A673 (cell line): ENCODE measurements at regions not wholly inside any gene's neighbourhood (a gene's known extent, or its start where the extent isn't known, plus 50 kb on each side); places are given as distances from the start of the nearest gene placed in this dataset.

Experiments
- BruUV-seq: library from RNA; stranded (reverse); fragments of 400-500 nt; replicated peaks from 2 replicates; lab custom pipeline; 2021; lab: Mats Ljungman, UMichigan
- CTCF ChIA-PET: fragments of 300-600 bp; sonication (Branson Sonifier 250); formaldehyde crosslinking; loops from one replicate; lab custom pipeline; 2022; ENCODE audit warnings: antibody characterized with exemption; lab: Charles Lee
- POLR2A ChIA-PET: fragments of 300-600 bp; sonication (Branson Sonifier 250); formaldehyde crosslinking; loops from one replicate; lab custom pipeline; 2022; ENCODE audit warnings: antibody characterized with exemption; ENCODE audit not compliant: low non-redundant PET; lab: Charles Lee
- DNase-seq: peaks from one replicate; pipeline ENCODE4 v3.0.0-alpha.2; 2015; ENCODE audit warnings: low spot score
- H3K27ac ChIP-seq: fragments of 200-600 bp; sonication (generic); 2 replicates; pipeline ENCODE4 v1.5.1; 2016; ENCODE audit warnings: mixed run types, low read depth, mild to moderate bottlenecking, mixed read lengths, antibody characterized with exemption, low read length; ENCODE audit not compliant: poor library complexity, severe bottlenecking
- H3K27me3 ChIP-seq: fragments of 200-600 bp; sonication (generic); replicated peaks from 2 replicates; pipeline ENCODE4 v1.6.1; 2017; ENCODE audit warnings: mixed run types, low read depth, mild to moderate bottlenecking, mixed read lengths, antibody characterized with exemption, low read length; ENCODE audit not compliant: insufficient read depth, poor library complexity
- H3K36me3 ChIP-seq: fragments of 200-600 bp; sonication (generic); 2 replicates; pipeline ENCODE4 v1.6.1; 2016; ENCODE audit warnings: mixed run types, mild to moderate bottlenecking, mixed read lengths, antibody characterized with exemption, low read length; ENCODE audit not compliant: insufficient read depth, poor library complexity, severe bottlenecking
- H3K4me1 ChIP-seq: fragments of 200-600 bp; sonication (generic); 2 replicates; pipeline ENCODE4 v1.6.1; 2017; ENCODE audit warnings: mixed run types, mild to moderate bottlenecking, mixed read lengths, antibody characterized with exemption, low read length; ENCODE audit not compliant: insufficient read depth, poor library complexity, severe bottlenecking
- H3K4me3 ChIP-seq: fragments of 200-600 bp; sonication (generic); 2 replicates; pipeline ENCODE4 v1.5.1; 2016; ENCODE audit warnings: low read depth, mixed run types, mild to moderate bottlenecking, mixed read lengths, low read length; ENCODE audit not compliant: poor library complexity, severe bottlenecking
- H3K9me3 ChIP-seq: fragments of 200-600 bp; sonication (generic); 2 replicates; pipeline ENCODE4 v1.6.1; 2016; ENCODE audit warnings: mixed run types, low read depth, mild to moderate bottlenecking, mixed read lengths, antibody characterized with exemption, low read length; ENCODE audit not compliant: poor library complexity, severe bottlenecking
- CTCF ChIP-seq: fragments of 300-800, 200-600 bp; sonication (generic); conservative IDR thresholded peaks from 2 replicates; pipeline ENCODE4 v1.5.1; 2017; ENCODE audit warnings: low read depth, mild to moderate bottlenecking, antibody characterized with exemption, low read length, moderate library complexity, mixed read lengths
- EZH2 ChIP-seq: fragments of 200-600 bp; sonication (generic); IDR thresholded peaks from 2 replicates; pipeline ENCODE4 v1.6.1; 2017; ENCODE audit warnings: borderline replicate concordance, low read depth, mild to moderate bottlenecking, mixed read lengths, antibody characterized with exemption, low read length; ENCODE audit not compliant: poor library complexity, severe bottlenecking
- intact Hi-C: fragments of 100-400 bp; cut with micrococcal nuclease; formaldehyde crosslinking; loops from one replicate; pipeline ENCODE4 v1.10.0; 2022; ENCODE audit not compliant: unreplicated experiment

DNA sequence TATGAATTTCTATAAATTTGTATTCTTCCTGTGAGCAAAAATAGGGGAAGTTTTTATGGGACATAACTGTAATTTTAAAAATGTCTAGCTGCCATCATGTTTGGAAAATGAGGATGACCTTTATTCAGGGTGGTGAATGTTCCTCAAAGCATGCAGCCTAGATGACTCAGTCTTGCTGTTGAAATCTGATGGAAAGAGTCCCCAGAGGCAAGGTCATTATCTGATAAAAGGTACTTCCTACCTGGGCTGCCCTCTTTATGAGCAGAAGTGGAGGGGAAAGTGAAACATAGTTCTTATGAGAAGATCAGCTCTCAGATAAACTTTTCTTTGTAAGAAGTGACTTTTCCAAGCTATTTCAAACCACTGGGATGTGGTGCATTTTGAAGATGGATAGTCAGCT, 1144.7 kb upstream of the PIK3C3 start:
- intact Hi-C loops, result no loop called here

GRCh38 chr18:40789286-40789685, 1165.7 kb upstream of the PIK3C3 start:
- Histone ChIP-seq H3K4me3 (no peak overlapping the region), H3K9me3 (no peaks in the 10 kb centered on the region), H3K27ac (no peak overlapping the region), H3K4me1 (no peaks in the 10 kb centered on the region), H3K36me3 (no peaks in the 10 kb centered on the region), H3K27me3 (no peaks in the 10 kb centered on the region)
- DNase-seq, result no peak
- ChIA-PET POLR2A (no interaction called here), CTCF (no interaction called here)
- intact Hi-C loops, result no loop called here
- TF ChIP-seq CTCF, result no peak
- BruUV-seq, result no TSS peak

More for the DNA sequence above, 1144.7 kb upstream of the PIK3C3 start:
- H3K27me3 ChIP-seq, result peaks cover 7% of the 10 kb centered on the region
- no TSS peak for BruUV-seq
- no peak for TF ChIP-seq CTCF
- DNase-seq, result no peak
- H3K9me3 ChIP-seq, result no peaks in the 10 kb centered on the region
- H3K36me3 ChIP-seq, result no peaks in the 10 kb centered on the region
- ChIA-PET CTCF (no interaction called here), POLR2A (no interaction called here)
- no peak overlapping the region for H3K4me3 ChIP-seq
- no peaks in the 10 kb centered on the region for H3K4me1 ChIP-seq
- H3K27ac ChIP-seq, result no peak overlapping the region

DNA sequence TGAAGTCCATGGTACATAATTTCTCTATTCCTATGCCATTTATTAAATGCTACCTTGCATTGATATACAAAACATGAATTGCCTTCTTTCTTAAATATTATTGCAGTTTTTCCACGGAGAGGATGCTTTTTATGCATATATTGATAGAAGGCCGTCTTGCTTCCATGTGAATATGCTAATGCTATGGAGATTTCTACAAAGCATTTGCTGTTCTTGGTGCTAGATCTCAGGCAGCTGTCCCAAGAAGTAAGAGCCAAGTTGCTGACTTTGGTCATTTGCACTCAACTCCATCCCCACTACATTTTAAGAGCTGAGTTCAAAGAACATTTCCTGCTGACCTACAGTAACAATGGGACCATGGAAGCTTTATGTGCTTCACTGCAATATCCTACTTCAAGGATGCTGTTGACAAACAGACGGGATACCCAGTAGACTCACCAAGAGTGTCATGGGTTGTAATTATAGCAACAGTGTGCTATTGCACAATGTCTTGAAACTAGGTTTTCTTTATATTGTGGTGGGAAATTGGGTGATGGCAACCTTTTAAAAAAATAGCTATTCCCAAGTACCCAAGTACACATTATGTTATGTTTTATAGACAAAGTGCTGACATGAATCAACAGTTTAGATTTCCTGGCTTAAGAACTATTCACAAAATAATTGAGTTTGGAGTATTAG, 1172.4 kb upstream of the PIK3C3 start:
- DNase-seq, result no peak
- BruUV-seq, result no TSS peak
- no peaks in the 10 kb centered on the region for H3K4me1 ChIP-seq
- no peaks in the 10 kb centered on the region for H3K9me3 ChIP-seq
- intact Hi-C loops, result no loop called here
- ChIA-PET POLR2A (no interaction called here), CTCF (no interaction called here)
- no peak overlapping the region for H3K4me3 ChIP-seq
- no peak overlapping the region for H3K27ac ChIP-seq
- no peaks in the 10 kb centered on the region for H3K27me3 ChIP-seq
- H3K36me3 ChIP-seq, result no peaks in the 10 kb centered on the region
- TF ChIP-seq CTCF (no peak), EZH2 (no peak)
